Mucosa of descending colon (tissue), 3 donors: ENCODE measurements at regions not wholly inside any gene's neighbourhood (a gene's known extent, or its start where the extent isn't known, plus 50 kb on each side); places are given as distances from the start of the nearest gene placed in this dataset.

Experiments
- ATAC-seq: fragments of 200-7000 bp; cut with Tn5 transposase; one replicate; pipeline ENCODE4 v1.9.1; 2020; ENCODE audit warnings: mild to moderate bottlenecking, moderate library complexity
- DNase-seq, 3 donors: peaks; one replicate each; pipeline ENCODE4 v3.0.0-alpha.2; 2020
- H3K36me3 ChIP-seq: fragments of 200-600 bp; one replicate; pipeline ENCODE4 v1.8.0; 2021; ENCODE audit warnings: low read depth, mild to moderate bottlenecking
- H3K4me1 ChIP-seq: fragments of 200-600 bp; one replicate; pipeline ENCODE4 v1.8.0; 2021; ENCODE audit warnings: low read depth, mild to moderate bottlenecking
- H3K4me3 ChIP-seq: fragments of 200-600 bp; one replicate; pipeline ENCODE4 v1.8.0; 2021; ENCODE audit warnings: mild to moderate bottlenecking
- H3K9me3 ChIP-seq: fragments of 200-600 bp; one replicate; pipeline ENCODE4 v1.8.0; 2021; ENCODE audit warnings: mild to moderate bottlenecking
- CTCF ChIP-seq: fragments of 200-600 bp; IDR thresholded peaks from one replicate; pipeline ENCODE4 v1.8.0; 2022; ENCODE audit warnings: antibody characterized with exemption, mild to moderate bottlenecking
- intact Hi-C, 2 donors: fragments of 100-400 bp; cut with DNase I in 1 of 2; cut with micrococcal nuclease in 1 of 2; formaldehyde crosslinking; loops; one replicate each; pipeline versions ENCODE4 v1.11.0 to v1.11.1; 2022; cut with DNase I, micrococcal nuclease
- donor health status: DM: no; HTN: no; CAD: no; lungs with moderate emphysema.
- donor health status: DM: no; HTN: no; CAD: no.
- donor health status: DM: no; HTN: yes; CAD: no.

GRCh38 chr2:128780434-128781080 is 461.9 kb upstream of the HS6ST1 start:
- Histone ChIP-seq H3K9me3 (no peaks in the 10 kb centered on the region), H3K4me3 (no peak overlapping the region), H3K4me1 (no peaks in the 10 kb centered on the region), H3K36me3 (no peaks in the 10 kb centered on the region)
- DNase-seq (no peak), ATAC-seq (no peak)
- intact Hi-C loops: no loop called here
- no peak for TF ChIP-seq CTCF

- no peak for DNase-seq
- H3K9me3 ChIP-seq: no peaks in the 10 kb centered on the region
- H3K36me3 ChIP-seq: no peaks in the 10 kb centered on the region
- H3K4me1 ChIP-seq: no peaks in the 10 kb centered on the region
- intact Hi-C loops: no loop called here
- ATAC-seq: no peak
- no peak overlapping the region for H3K4me3 ChIP-seq
- TF ChIP-seq CTCF: no peak
Measured at GRCh38 chr2:128781166-128781565, 462.5 kb upstream of the HS6ST1 start.

- no peaks in the 10 kb centered on the region for H3K36me3 ChIP-seq
- DNase-seq (no peak), ATAC-seq (no peak)
- TF ChIP-seq CTCF: no peak
- intact Hi-C loops: no loop called here
- H3K4me3 ChIP-seq: no peak overlapping the region
- no peaks in the 10 kb centered on the region for H3K4me1 ChIP-seq
- H3K9me3 ChIP-seq: no peaks in the 10 kb centered on the region
Measured at GRCh38 chr2:128781585-128782385, 463.1 kb upstream of the HS6ST1 start.

GRCh38 chr2:128782411-128783192 is 463.9 kb upstream of the HS6ST1 start:
- no peak for ATAC-seq
- no peaks in the 10 kb centered on the region for H3K9me3 ChIP-seq
- no peak for DNase-seq
- no peak for TF ChIP-seq CTCF
- intact Hi-C loops: no loop called here
- H3K4me1 ChIP-seq: no peaks in the 10 kb centered on the region
- no peaks in the 10 kb centered on the region for H3K36me3 ChIP-seq
- no peak overlapping the region for H3K4me3 ChIP-seq

GRCh38 chr2:128783193-128783671 is 464.6 kb upstream of the HS6ST1 start:
- DNase-seq (no peak), ATAC-seq (no peak)
- Histone ChIP-seq H3K4me3 (no peak overlapping the region), H3K36me3 (no peaks in the 10 kb centered on the region), H3K4me1 (no peaks in the 10 kb centered on the region), H3K9me3 (no peaks in the 10 kb centered on the region)
- intact Hi-C loops: no loop called here
- no peak for TF ChIP-seq CTCF
